Hepatocyte (in vitro differentiated cells): ENCODE measurements at regions not wholly inside any gene's neighbourhood (a gene's known extent, or its start where the extent isn't known, plus 50 kb on each side); places are given as distances from the start of the nearest gene placed in this dataset.

Source experiments
- DNase-seq: peaks from one replicate; pipeline ENCODE4 v3.0.0-alpha.2; 2016; ENCODE audit warnings: low spot score
- H2AFZ ChIP-seq: fragments of 200-600 bp; sonication (generic); 2 replicates; pipeline ENCODE4 v1.6.0; 2016; ENCODE audit warnings: antibody characterized with exemption, mild to moderate bottlenecking
- H3K27ac ChIP-seq: fragments of 200-600 bp; sonication (generic); 2 replicates; pipeline ENCODE4 v1.5.1; 2016; ENCODE audit warnings: mild to moderate bottlenecking
- H3K27me3 ChIP-seq: fragments of 200-600 bp; sonication (generic); 2 replicates; pipeline ENCODE4 v1.6.1; 2016
- H3K36me3 ChIP-seq: fragments of 200-600 bp; sonication (generic); replicated peaks from 2 replicates; pipeline ENCODE4 v1.5.1; 2016; ENCODE audit warnings: low read depth; ENCODE audit not compliant: insufficient read depth
- H3K4me1 ChIP-seq: fragments of 200-600 bp; sonication (generic); 2 replicates; pipeline ENCODE4 v1.5.1; 2016; ENCODE audit warnings: mild to moderate bottlenecking, moderate library complexity; ENCODE audit not compliant: insufficient read depth
- H3K4me2 ChIP-seq: fragments of 200-600 bp; sonication (generic); 2 replicates; pipeline ENCODE4 v1.6.0; 2016
- H3K4me3 ChIP-seq: fragments of 200-600 bp; sonication (generic); 2 replicates; pipeline ENCODE4 v1.5.1; 2016; ENCODE audit warnings: mild to moderate bottlenecking
- H3K79me2 ChIP-seq: fragments of 200-600 bp; sonication (generic); 2 replicates; pipeline ENCODE4 v1.6.0; 2017; ENCODE audit warnings: mild to moderate bottlenecking
- H3K9me2 ChIP-seq: fragments of 200-600 bp; sonication (generic); replicated peaks from 2 replicates; pipeline ENCODE4 v1.6.0; 2017; ENCODE audit warnings: mild to moderate bottlenecking; ENCODE audit not compliant: insufficient read depth
- H3K9me3 ChIP-seq: fragments of 200-600 bp; sonication (generic); 2 replicates; pipeline ENCODE4 v1.5.1; 2016; ENCODE audit warnings: low read depth, mild to moderate bottlenecking
- H4K20me1 ChIP-seq: fragments of 200-600 bp; sonication (generic); 2 replicates; pipeline ENCODE4 v1.6.0; 2016; ENCODE audit warnings: mild to moderate bottlenecking; ENCODE audit not compliant: insufficient read depth, poor library complexity, severe bottlenecking
- CTCF ChIP-seq: fragments of 200-600 bp; sonication (generic); IDR thresholded peaks from 2 replicates; pipeline ENCODE4 v1.5.1; 2016; ENCODE audit warnings: antibody characterized with exemption, mild to moderate bottlenecking; ENCODE audit not compliant: poor library complexity
- EZH2 ChIP-seq: fragments of 200-600 bp; sonication (generic); IDR thresholded peaks from 2 replicates; pipeline ENCODE4 v1.6.1; 2016; ENCODE audit warnings: antibody characterized with exemption, mild to moderate bottlenecking, borderline replicate concordance
- EZH2phosphoT487 ChIP-seq: fragments of 200-600 bp; sonication (generic); IDR thresholded peaks from one replicate; pipeline ENCODE4 v1.6.1; 2018; ENCODE audit warnings: antibody characterized with exemption, mild to moderate bottlenecking, low read depth, moderate library complexity; ENCODE audit not compliant: unreplicated experiment, severe bottlenecking
- WGBS: methylation state at CpG from one replicate; pipeline ENCODE4 v1.1.6; 2016; ENCODE audit warnings: low lambda C conversion rate; ENCODE audit errors: missing lambda C conversion rate; 5-methylcytosine and 5-hydroxymethylcytosine counted together

GRCh38 chr12:46960681-46961080 lies 118.7 kb upstream of the PCED1B start:
- no peak overlapping the region for H2AFZ ChIP-seq
- H3K9me2 ChIP-seq = no peaks in the 10 kb centered on the region
- no peak for DNase-seq
- no peaks in the 10 kb centered on the region for H3K9me3 ChIP-seq
- no peak overlapping the region for H3K4me2 ChIP-seq
- no peak overlapping the region for H3K4me3 ChIP-seq
- no peak for TF ChIP-seq CTCF
- no peak for TF ChIP-seq EZH2phosphoT487
- TF ChIP-seq EZH2 = no peak
- no peaks in the 10 kb centered on the region for H3K79me2 ChIP-seq
- 72% methylated on average over 4 of the region's 4 CpGs for WGBS
- no peaks in the 10 kb centered on the region for H4K20me1 ChIP-seq
- no peaks in the 10 kb centered on the region for H3K27me3 ChIP-seq
- H3K36me3 ChIP-seq = no peaks in the 10 kb centered on the region
- peaks cover 4% of the 10 kb centered on the region for H3K4me1 ChIP-seq
- H3K27ac ChIP-seq = no peak overlapping the region

GRCh38 chr12:46963191-46963590 lies 116.2 kb upstream of the PCED1B start:
- Histone ChIP-seq H3K27ac (no peak overlapping the region), H3K9me3 (no peaks in the 10 kb centered on the region), H3K27me3 (no peaks in the 10 kb centered on the region), H3K4me1 (peaks cover 4% of the 10 kb centered on the region), H4K20me1 (no peaks in the 10 kb centered on the region), H3K79me2 (no peaks in the 10 kb centered on the region), H2AFZ (no peak overlapping the region), H3K9me2 (no peaks in the 10 kb centered on the region), H3K4me3 (no peak overlapping the region), H3K36me3 (no peaks in the 10 kb centered on the region), H3K4me2 (no peak overlapping the region)
- TF ChIP-seq CTCF = no peak
- no peak for TF ChIP-seq EZH2
- TF ChIP-seq EZH2phosphoT487 = no peak
- no peak for DNase-seq
- 100% methylated on average over 1 of the region's 1 CpG for WGBS

- H3K9me3 ChIP-seq = no peaks in the 10 kb centered on the region
- no peaks in the 10 kb centered on the region for H3K9me2 ChIP-seq
- no peaks in the 10 kb centered on the region for H3K36me3 ChIP-seq
- TF ChIP-seq EZH2phosphoT487 (no peak), EZH2 (no peak), CTCF (no peak)
- no peak overlapping the region for H3K4me3 ChIP-seq
- peak overlapping the region; percentile 42 for H3K4me2 ChIP-seq
- no peaks in the 10 kb centered on the region for H4K20me1 ChIP-seq
- WGBS = 27% methylated on average over 14 of the region's 14 CpGs
- no peaks in the 10 kb centered on the region for H3K79me2 ChIP-seq
- H2AFZ ChIP-seq = no peak overlapping the region
- peaks cover 4% of the 10 kb centered on the region for H3K4me1 ChIP-seq
- H3K27ac ChIP-seq = peak overlapping the region; percentile 0
- H3K27me3 ChIP-seq = no peaks in the 10 kb centered on the region
- peak; percentile 21 for DNase-seq
Measured at GRCh38 chr12:46963977-46964971, 115.1 kb upstream of the PCED1B start.
